ENCODE measurements at regions not wholly inside any gene's neighbourhood (a gene's known extent, or its start where the extent isn't known, plus 50 kb on each side); places are given as distances from the start of the nearest gene placed in this dataset.
"Not testable (repeated sequence)": the region's sequence is repeated elsewhere in the genome, so short reads cannot be mapped to it uniquely, and the experiment has no call there.

DNA sequence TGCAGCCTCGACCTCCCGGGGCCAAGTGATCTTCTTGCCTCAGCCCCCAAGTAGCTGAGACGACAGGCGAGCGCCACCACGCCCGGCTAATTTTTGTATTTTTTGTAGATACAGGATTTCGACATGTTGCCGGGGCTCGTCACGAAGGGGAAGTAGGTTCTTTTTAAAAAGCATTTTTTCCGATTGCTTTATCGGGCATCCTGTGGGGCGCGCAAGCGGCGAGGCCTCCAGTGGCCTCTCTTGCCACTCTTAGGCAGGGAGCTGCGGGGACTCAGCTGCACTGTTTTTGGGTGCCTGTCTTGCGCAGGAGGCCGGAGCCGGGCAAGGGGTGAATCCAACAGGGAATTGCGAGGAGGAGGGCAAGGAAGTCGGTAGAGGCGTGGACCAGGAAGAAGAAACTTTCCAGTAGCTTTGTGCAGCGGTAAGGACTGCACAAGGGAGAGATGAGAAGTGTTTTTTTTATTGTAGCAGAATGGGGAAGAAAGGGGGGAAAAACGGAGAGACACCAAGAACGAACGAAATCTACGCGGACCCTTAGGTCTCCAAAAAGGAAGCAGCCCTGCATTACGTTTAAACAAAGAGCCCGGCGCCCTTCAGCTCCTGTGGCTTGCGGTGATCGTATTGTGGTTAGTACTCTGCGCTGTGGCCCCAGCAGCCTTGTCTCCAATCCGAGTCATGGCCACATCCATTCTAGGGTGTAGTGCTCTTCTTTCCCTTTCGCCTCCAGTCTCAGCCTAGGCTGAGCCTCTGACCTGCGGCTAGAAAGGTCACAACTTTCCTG is 164.8 kb downstream of the PPIAL4G start:
- in situ Hi-C loops (cut with MboI; ENCODE audit: low sequenced_read_pairs): no loop called here

DNA sequence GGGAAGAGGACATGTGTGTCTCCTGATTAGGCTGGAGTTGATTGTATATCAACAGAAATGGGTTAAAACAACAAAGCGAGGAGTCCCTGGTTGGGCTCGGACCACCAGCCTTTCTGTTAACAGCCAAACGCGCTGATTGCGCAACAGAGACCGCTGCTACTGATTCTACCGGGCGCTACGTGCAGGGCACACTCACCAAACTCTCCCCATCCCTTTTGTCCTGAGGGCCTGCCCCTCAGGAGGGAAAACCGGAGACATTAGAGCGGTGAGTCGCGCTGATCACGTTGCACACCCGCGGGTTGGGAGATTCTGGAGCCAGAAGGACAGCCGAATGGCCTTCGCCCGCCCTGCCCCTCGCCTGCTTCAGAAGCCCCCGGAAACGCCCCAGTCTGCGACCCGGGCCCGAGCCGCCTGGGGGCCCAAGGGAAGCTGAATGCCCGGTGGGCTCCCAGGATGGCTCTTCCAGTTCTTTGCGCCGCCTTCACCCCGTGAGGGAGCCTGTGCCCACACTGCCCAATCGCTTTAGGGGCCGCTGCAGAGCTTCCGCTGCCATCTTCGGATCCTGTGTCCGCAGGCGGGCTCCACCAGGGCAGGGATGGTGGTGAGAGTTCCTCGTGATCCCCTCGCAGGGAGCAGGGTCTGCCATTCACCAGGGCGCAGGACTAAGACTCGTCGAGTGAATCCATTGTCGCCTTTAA is 165.4 kb upstream of the NBPF11 start:
- in situ Hi-C loops (cut with MboI; ENCODE audit: low sequenced_read_pairs): no loop called here

DNA sequence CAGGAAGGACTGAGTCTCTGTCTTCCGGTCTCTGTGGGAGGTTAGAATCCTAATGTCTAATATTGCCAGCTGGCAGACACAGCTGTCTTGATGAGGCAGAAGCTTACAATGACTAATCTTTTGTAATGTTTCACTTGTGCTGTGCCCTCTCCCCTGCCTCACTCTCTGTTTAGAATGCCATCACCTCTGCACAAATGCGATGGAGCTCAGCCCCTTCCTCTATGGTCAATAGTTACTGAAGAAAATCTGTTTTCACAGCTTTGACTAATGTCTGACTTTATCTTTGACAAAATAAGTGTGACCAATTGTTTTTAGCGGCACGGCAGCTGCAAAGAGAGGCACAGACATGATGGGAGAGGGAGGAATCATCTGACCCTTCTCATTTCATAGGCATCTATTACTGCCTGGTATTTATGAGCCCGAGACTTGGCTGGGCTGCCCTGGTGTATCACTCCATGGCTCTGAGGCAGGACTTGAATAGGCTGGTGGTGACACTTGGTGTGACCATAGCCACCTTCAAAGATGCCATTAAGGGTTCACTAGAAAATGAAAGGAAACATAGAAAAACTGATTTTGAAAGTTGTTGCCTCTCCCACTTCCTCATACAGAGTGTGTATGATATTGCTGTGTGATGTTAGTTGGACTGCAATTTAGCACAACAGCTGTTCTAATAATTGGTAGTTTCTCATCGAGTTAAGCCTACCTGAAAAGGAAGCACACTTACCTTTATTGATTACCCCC is 163.2 kb upstream of the NBPF11 start:
- in situ Hi-C loops (cut with MboI; ENCODE audit: low sequenced_read_pairs): no loop called here

DNA sequence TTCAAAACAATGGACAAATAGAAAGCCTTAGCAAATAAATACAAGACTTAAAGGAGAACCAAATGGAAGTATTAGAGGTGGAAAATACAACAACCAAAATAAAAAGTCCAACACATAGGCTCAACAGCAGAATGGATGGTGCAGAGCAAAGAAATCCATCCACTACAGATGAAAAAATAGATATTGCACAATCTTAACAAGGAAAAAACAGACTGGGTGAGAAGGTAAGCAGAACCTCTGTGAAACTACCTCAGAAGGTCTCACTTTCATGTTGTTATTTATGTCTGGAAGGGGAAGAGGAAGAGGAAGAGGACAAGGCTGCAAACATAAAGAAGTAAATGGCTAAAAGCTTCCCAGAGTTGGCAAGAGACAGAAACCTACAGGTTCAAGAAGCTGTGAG is 158.7 kb upstream of the NBPF11 start:
- in situ Hi-C loops (cut with MboI; ENCODE audit: low sequenced_read_pairs): no loop called here

DNA sequence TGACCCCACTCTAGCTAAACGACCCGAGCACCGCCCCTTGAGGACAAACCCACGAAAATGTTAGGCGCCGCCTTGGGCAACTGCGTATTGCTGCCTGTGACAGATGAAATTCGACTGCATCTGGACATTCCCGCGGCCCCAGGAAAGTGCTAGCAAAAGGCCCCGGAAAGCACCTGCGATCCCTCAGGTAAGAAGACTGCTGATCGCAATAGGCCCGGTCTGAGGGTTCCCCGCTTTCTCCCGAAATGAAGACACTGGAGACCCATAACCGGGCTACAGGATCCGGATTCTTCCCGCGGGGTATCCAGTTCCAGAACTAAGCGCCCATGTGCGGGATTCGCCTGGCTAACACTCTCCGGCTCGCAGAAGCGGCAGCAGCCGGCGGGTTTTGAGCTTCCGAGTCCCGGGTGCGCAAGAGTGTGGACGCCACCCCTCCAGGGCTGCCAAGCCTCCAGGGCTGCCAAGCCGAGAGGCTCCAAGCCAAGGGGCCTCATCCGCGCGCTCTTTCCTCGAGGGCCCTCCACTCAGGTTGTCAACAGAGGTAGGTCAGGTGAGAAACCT is 157.9 kb upstream of the NBPF11 start:
- in situ Hi-C loops (cut with MboI; ENCODE audit: low sequenced_read_pairs): no loop called here

DNA sequence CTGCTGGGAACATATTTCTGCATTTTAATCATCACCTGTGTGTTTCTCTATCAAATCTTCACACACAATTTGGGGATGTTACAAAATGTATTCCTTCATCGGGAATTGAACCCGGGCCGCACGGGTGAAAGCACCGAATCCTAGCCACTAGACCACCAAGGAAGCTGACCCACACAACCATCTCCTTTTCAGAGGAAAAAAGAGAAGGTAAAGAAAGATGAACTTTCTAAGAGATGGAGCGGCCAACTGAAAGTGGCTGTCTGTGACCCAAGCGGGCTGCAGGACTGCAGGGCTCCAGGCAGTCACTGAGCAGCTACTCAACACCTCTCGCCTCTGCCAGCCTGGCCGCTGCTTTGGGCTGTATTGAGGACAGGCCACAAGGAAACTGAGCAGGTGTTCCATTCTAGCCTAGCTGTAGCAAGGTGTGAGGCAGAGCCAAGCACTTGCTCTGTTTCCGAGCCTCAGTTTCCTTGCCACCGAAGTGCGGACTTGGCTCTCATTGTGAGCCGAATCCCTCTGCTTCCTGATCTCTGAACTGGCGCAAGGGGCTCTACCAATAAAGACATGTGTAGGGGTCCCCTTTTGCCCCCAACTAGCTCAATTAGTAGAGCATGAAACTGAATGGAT is 156.9 kb upstream of the NBPF11 start:
- in situ Hi-C loops (cut with MboI; ENCODE audit: low sequenced_read_pairs): no loop called here

DNA sequence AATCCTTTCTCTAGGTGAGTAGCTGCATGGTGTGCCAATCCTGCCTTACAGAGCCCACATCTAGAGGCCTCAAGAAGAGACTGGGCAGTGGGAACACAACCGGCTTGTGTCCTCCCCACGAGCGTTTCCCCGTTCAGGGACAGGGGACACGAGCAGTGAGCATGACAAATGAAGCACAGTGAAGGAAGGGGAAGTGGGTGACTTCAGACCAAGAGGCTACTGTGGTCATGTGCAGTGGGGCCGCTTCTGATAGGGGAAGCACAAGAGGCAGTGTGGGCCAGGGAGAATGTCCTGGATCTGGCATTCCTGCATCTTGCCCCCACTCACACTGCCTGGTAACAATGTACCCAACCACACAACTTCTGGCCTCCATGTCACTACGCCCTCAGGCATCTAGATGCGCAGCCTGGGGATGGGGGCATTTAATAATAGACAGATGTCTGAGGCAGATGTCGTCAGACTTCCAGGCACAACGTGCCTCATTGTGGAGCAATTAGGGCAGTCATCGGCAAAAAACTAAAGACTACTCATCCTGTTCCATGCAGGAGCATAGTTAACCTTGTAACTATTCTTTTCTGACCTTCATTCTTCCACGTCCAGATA is 155.6 kb upstream of the NBPF11 start:
- in situ Hi-C loops (cut with MboI; ENCODE audit: low sequenced_read_pairs): no loop called here

DNA sequence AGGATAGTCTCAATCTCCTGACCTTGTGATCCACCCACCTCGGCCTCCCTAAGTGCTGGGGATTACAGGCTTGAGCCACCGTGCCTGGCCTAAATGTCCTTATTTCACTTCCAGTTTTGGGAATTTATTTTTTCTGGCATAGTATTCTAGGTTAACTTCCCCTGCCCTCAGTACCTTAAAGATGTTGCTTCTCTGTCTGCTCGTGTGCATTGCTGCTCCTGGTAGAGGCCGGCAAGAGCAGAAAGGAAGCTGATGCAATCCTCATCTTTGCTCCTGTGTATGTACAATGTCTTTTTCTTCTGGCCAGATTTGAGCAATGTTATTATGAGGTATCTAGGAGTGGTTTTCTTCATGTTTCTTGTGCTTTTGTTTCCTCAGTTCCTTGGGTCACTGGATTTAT is 152.9 kb upstream of the NBPF11 start:
- in situ Hi-C loops (cut with MboI; ENCODE audit: low sequenced_read_pairs): not testable (repeated sequence)

DNA sequence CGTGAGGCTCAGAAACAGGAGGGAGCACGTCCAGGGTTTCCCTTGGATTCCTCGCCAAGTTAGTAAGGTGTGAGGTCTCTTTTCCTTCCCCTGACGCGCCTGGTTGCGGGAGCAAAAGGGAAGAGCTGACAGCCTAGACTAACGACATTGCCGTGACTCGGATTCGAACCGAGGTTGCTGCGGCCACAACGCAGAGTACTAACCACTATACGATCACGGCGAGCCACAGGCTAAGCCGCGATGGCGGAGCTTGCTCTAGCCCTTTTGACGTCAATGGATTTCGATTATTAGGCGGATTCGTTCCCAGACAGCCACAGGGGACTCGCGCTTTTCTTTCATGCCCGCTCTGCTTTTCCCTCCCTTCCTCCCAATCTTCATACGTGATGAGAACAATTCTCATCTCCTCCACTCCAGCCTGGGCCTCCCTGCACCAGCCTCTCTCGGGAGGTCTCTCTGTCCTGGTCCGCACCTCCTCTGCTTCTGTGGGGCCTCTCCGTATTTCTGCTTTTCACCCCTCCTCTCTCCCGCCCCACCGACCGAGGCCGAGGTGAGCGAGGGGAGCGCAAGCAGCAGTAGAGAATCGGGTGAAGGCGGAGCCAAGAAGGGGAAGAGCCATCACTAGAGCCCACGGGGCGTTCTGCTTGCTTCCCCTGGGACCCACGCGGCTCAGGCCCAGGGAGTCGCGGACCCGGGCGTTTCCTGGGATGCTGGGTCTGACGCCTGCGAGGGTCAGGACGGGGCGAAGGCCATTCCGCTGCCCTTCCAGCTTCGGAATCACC is 150.7 kb upstream of the NBPF11 start:
- in situ Hi-C loops (cut with MboI; ENCODE audit: low sequenced_read_pairs): not testable (repeated sequence)

DNA sequence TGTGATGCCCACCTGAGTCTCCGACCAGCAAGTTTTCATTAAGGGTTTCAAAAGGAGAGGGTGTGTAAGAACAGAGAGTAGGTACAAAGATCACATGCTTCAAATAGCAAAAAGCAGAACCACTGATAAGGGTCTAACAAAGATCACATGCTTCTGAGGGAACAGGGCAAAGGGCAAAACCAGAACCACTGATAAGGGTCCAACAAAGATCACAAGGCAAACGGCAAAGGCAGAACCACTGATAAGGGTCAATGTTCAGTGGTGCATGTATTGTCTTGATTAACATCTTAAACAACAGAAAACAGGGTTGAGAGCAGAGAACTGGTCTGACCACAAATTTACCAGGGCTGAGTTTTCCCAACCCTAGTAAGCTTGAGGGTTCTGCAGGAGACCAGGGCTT is 145.8 kb upstream of the NBPF11 start:
- in situ Hi-C loops (cut with MboI; ENCODE audit: low sequenced_read_pairs): not testable (repeated sequence)

DNA sequence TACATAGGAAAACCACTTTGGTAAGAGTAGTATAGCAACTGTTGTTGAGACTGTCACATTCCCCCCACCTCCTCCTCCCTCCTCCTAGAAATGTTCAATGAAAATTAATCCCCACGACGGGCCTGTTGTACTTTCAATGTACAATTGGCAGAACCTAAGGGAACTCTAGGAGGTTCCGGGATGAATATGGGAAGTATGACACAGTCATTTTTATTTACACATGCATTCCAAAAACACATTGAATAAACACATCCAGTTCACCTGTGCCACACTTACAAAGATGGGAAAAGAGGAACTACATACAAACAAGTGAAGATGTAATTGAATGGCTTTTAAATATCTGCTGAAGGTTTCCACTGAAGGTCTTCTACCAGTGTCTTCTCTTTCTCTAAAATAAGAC is 144.4 kb upstream of the NBPF11 start:
- in situ Hi-C loops (cut with MboI; ENCODE audit: low sequenced_read_pairs): no loop called here

DNA sequence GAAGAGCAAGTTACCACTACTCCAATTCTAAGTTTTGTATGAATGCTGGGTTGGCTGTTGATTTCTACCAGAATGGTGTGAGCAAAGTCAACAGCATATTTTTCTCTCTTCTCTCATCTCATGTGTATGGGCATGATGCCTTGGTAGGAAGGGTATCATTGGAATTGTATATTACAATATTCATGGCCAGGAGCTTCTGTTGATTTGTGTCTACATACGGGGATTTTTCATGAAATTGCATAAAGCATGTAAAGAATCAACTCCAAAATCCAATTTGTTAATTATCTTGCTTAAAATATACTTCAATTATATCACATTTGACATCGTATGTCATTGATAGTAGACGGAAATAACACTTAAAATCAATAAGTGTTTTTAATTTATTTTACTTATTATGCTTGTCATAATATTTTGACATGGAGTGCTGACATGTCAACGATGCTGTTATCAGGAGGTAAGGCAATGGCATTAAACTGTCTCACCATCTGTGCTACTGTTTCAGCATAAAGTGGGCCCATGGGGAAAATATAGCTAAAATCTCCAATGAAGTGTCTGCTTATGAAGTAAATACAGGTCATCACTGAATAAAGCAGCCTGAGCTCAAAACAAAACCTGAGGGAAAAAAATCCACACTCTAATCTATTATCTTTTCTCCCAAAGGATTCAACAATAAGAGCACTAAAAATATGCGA is 142.2 kb upstream of the NBPF11 start:
- in situ Hi-C loops (cut with MboI; ENCODE audit: low sequenced_read_pairs): no loop called here

DNA sequence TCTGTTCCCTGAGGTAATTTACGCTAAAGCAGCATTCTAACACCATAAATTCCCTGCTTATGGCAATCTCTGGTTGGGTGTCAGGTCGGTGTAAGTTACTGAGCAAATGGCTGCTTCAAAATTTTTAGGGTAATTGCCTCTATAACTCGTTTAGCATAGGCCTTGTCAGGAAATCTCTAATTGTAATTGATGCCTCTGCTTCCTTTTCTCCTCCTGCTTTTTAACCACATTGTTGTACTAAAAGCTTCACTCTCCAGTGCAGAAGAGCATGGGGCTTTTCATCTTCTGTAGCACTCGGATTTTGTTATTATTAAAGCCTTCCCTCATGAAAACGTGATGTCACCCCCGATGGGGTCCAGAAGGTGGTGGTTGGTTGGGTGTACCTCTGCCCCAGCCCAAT is 141.6 kb upstream of the NBPF11 start:
- in situ Hi-C loops (cut with MboI; ENCODE audit: low sequenced_read_pairs): no loop called here

DNA sequence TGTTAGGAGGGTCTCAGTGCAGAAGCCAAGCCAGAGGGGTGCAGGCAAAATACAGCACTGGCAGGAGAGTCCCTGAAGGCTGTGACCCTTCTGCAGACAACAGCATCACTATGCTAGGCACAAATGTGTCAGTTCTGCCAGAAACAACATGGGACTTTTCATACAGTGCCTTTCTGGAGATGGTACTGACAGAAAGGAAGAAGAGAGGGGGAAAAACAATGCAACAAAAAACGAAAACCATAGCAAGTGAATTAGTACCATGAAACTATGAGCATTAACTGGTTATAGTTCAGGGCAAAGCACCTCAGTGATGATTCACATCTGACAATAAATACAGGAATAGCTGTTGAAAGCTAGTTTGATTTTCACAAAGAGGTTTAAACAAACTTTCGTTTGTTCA is 140.8 kb upstream of the NBPF11 start:
- in situ Hi-C loops (cut with MboI; ENCODE audit: low sequenced_read_pairs): no loop called here

DNA sequence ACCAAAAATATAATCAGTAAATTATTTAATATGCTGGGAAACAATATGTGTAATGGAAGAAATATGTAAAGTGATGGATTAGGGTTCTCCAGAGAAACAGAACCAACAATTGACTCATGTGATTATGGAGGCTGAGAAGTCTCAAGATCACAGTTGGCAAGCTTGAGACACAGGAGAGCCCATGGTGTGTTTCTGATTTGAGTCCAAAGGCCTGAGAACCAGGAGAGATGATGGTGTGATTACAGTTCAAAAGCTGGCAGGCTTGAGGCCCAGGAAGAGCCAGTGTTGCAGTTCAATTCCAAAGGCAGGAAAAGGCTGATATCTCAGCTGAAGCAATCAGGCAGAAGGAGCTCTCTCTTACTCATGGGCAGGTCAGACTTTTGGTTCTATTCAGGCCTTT is 138.8 kb upstream of the NBPF11 start:
- in situ Hi-C loops (cut with MboI; ENCODE audit: low sequenced_read_pairs): no loop called here

DNA sequence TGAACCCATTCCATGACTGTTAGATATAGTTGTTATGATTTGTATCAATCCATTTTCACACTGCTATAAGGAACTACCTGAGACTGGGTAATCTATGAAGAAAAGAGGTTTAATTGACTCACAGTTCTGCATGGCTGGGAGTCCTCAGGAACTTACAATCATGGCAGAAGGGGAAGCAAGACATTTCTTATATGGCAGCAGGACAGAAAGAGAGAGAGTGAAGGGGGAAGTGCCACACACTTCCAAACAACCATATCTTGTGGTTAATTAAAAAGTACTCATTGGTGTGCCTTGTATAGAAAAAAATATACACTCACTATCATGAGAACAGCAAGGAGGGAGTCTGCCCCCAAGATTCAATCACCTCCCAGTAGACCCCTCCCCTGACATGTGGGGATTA is 137.6 kb upstream of the NBPF11 start:
- in situ Hi-C loops (cut with MboI; ENCODE audit: low sequenced_read_pairs): no loop called here

DNA sequence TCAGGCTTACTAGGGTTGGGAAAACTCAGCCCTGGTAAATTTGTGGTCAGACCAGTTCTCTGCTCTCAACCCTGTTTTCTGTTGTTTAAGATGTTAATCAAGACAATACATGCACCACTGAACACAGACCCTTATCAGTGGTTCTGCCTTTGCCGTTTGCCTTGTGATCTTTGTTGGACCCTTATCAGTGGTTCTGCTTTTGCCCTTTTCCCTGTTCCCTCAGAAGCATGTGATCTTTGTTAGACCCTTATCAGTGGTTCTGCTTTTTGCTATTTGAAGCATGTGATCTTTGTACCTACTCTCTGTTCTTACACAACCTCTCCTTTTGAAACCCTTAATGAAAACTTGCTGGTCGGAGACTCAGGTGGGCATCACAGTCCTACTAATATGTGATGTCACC is 133.9 kb upstream of the NBPF11 start:
- in situ Hi-C loops (cut with MboI; ENCODE audit: low sequenced_read_pairs): not testable (repeated sequence)

DNA sequence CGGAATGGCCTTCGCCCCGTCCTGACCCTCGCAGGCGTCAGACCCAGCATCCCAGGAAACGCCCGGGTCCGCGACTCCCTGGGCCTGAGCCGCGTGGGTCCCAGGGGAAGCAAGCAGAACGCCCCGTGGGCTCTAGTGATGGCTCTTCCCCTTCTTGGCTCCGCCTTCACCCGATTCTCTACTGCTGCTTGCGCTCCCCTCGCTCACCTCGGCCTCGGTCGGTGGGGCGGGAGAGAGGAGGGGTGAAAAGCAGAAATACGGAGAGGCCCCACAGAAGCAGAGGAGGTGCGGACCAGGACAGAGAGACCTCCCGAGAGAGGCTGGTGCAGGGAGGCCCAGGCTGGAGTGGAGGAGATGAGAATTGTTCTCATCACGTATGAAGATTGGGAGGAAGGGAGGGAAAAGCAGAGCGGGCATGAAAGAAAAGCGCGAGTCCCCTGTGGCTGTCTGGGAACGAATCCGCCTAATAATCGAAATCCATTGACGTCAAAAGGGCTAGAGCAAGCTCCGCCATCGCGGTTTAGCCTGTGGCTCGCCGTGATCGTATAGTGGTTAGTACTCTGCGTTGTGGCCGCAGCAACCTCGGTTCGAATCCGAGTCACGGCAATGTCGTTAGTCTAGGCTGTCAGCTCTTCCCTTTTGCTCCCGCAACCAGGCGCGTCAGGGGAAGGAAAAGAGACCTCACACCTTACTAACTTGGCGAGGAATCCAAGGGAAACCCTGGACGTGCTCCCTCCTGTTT is 128.9 kb upstream of the NBPF11 start:
- in situ Hi-C loops (cut with MboI; ENCODE audit: low sequenced_read_pairs): not testable (repeated sequence)

Data from HL-60/S4 (cell line).